Activated naive CD4-positive, alpha-beta T cell (primary cell): ENCODE measurements at regions not wholly inside any gene's neighbourhood (a gene's known extent, or its start where the extent isn't known, plus 50 kb on each side); places are given as distances from the start of the nearest gene placed in this dataset.

ENCODE experiments used
- DNase-seq, 4 experiments: peaks; one replicate each; lab custom pipeline; 2025; lab: John Stamatoyannopoulos, UW

GRCh38 chr9:20291201-20291600 lies 331.1 kb downstream of the MLLT3 start:
- no peak for DNase-seq

GRCh38 chr9:20290257-20290656 lies 332.0 kb downstream of the MLLT3 start:
- no peak for DNase-seq

DNA sequence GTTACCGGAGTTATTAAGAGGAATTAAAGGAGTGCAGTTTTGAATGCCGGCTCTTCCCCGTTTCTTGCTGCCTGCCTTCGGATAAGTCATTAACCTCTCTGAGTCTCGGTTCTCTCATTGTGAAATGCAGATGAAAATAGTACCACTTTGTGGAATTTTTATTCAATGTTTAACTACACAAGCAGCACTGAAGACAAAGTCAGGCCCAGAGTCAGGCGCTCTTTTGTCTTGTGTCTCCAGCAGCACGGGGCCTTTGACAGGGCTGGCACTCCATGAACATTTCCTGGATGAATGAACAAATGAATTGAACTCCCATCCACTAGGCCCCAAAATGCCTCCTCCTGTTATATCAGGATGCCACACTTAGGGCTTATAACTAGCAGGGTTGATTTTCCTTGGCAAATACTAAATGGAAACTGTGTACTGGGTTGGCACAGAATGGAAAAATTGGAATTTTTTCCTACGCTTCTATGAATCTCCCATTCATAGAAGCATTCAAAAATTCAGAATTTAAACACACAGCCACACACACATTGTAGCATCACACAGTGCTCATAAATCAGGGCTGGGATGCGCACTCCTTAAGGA lies 332.8 kb downstream of the MLLT3 start:
- no peak for DNase-seq

- no peak for DNase-seq
Measured at GRCh38 chr9:20286969-20287368, 335.3 kb downstream of the MLLT3 start.

- no peak for DNase-seq
Measured at GRCh38 chr9:20286154-20286700, 336.1 kb downstream of the MLLT3 start.

GRCh38 chr9:20284601-20285289 lies 337.6 kb downstream of the MLLT3 start:
- DNase-seq: no peak

GRCh38 chr9:20280330-20280729 lies 342.0 kb downstream of the MLLT3 start:
- no peak for DNase-seq

GRCh38 chr9:20276762-20277161 lies 345.5 kb downstream of the MLLT3 start:
- DNase-seq: no peak

GRCh38 chr9:20271723-20272122 lies 350.6 kb downstream of the MLLT3 start:
- no peak for DNase-seq

- no peak for DNase-seq
Measured at GRCh38 chr9:20271096-20271495, 351.2 kb downstream of the MLLT3 start.

GRCh38 chr9:20270161-20270560 lies 352.1 kb downstream of the MLLT3 start:
- DNase-seq: no peak

DNA sequence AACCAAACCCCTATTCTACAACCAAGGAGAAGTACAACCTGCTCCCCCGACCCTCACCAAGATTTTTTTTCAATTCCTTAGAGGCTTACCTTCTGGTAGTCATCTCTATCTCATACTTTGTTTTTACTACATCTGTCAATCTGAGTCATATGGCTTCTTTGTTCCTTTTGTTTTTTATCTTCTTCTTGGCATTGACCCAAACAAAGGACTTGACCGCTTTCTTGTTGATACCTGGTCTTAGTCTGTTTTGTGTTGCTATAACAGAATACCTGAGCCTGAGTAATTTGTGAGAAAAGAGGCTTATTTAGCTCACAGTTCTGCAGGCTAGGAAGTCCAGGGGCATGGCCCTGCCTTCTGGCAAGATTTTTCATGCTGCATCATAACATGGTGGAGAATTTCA lies 352.7 kb downstream of the MLLT3 start:
- no peak for DNase-seq

DNA sequence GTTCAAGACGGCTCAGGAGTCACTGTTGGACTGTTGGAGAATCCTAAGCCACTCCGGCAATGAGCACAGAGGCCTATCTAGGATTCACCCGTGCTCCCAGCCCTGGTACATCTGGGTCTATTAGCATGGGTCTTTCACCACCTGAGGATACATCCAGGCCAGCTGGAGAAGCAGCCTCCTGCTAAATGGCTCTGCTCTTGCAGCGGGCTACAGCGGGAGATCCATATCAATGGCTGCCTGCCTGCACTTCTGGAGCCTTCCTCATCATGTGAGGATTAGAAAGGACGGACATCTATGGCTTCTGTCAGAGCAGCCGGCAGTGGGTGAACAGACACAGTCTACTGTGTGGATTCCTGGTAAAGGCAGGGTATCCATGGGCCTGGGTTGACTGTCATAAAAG lies 357.4 kb downstream of the MLLT3 start:
- DNase-seq: no peak

GRCh38 chr9:20262611-20263010 lies 359.7 kb downstream of the MLLT3 start:
- no peak for DNase-seq

GRCh38 chr9:20256284-20256948 lies 365.9 kb downstream of the MLLT3 start:
- no peak for DNase-seq

DNA sequence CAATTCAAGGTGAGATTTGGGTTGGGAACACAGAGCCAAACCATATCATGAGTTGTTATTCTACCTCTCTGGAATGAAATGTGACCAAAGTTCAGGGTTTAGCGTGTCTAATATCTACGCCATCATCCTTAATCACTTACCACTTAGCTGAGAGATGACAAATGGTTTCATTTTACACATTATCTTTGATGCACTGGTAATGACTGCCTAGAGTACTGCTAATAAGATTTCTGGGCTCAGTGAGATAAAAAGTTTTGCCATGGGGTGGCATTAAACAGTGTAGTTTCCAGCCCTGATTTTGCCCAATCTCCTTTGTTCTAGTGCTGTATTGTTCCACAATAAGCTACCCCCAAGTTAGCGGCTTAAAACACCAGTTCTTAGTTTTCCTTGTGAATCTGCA lies 367.2 kb downstream of the MLLT3 start:
- no peak for DNase-seq

GRCh38 chr9:20253635-20254034 lies 368.7 kb downstream of the MLLT3 start:
- no peak for DNase-seq

DNA sequence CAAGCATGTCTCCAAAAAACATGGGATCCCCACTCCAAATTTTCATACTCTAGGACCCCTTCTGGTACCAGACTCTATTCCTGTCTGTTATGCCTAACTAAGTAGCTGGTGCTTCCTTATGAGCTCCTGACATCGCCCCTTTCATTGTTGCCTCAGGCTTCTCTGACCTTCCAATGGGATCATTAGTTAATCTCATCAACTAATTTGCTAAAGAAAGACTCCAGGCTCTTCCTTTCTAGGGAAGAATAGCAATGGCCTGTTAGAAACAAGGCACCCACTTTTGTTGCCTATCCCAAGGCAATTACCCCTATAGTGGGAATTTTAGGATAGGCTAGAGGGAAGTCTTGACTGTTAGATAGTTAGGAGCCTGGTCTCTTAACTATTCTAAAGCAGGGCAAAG lies 369.5 kb downstream of the MLLT3 start:
- no peak for DNase-seq

- no peak for DNase-seq
Measured at GRCh38 chr9:20250791-20251190, 371.5 kb downstream of the MLLT3 start.

DNA sequence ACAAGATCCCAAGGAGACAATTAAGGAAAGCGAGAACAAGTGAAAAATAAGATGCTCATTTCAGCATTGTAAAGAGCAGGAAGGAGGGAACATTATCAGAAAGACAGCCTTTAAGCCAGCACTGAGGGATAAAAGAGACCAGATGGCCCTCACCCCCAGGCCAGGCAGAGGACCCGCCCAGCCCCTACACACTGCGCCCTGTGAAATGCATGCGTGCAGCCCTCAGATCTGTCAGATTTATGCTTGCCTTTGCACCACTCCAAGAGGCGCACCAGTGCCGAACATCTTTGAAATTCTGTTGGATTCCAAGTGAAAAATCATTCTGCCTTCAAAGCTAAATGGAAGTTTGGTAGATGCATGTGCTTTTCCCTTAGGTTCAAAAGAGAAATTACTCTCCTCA lies 378.0 kb downstream of the MLLT3 start:
- no peak for DNase-seq

GRCh38 chr9:20243841-20244240 lies 378.5 kb downstream of the MLLT3 start:
- DNase-seq: no peak

- DNase-seq: no peak
Measured at GRCh38 chr9:20242510-20243189, 379.6 kb downstream of the MLLT3 start.

DNA sequence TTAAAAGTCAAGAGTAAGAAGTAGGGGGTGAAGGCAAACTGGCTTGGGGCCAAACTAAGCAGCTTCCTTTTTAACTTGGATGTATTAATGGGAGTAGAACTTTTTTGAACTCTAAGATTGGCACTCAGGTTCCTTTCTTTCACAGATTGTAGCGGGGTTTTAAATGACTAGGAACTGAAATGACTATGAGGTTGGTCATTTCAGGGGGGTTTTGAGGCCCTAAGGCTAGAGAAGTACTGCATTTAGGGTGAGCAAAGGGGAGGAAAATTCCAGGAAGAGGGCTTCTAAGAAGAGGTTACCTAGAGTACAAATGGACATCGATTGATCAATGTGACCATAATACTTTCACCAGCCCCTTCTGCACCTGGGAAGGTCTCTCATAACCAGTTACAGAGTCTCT lies 381.8 kb downstream of the MLLT3 start:
- DNase-seq: no peak
